Effector memory CD8-positive, alpha-beta T cell (primary cell): ENCODE measurements at regions not wholly inside any gene's neighbourhood (a gene's known extent, or its start where the extent isn't known, plus 50 kb on each side); places are given as distances from the start of the nearest gene placed in this dataset.
"Not testable (repeated sequence)": the region's sequence is repeated elsewhere in the genome, so short reads cannot be mapped to it uniquely, and the experiment has no call there.

Experiments
- ATAC-seq: fragments of 150-1000 bp; cut with Tn5 transposase; replicated peaks from 2 replicates; pipeline ENCODE4 v1.10.0; 2021; ENCODE audit warnings: mild to moderate bottlenecking, moderate library complexity
- DNase-seq, 3 experiments: peaks; one replicate each; pipeline ENCODE4 v3.0.0; 2021
- H3K27ac Mint-ChIP-seq, 2 donors: one replicate each; pipeline ENCODE4 v1.8.0; 2022; ENCODE audit warnings: mild to moderate bottlenecking in 2 of 2, mixed read lengths in 2 of 2, moderate library complexity in 2 of 2
- H3K27me3 Mint-ChIP-seq, 2 donors: one replicate each; pipeline ENCODE4 v1.8.0; 2022; ENCODE audit warnings: mixed read lengths in 2 of 2
- H3K36me3 Mint-ChIP-seq: one replicate; pipeline ENCODE4 v1.8.0; 2022; ENCODE audit warnings: mild to moderate bottlenecking, moderate library complexity, mixed read lengths; ENCODE audit not compliant: insufficient read depth
- H3K4me1 Mint-ChIP-seq, 2 donors: one replicate each; pipeline ENCODE4 v1.8.0; 2022; ENCODE audit warnings: low read depth in 2 of 2, mixed read lengths in 2 of 2
- H3K4me3 Mint-ChIP-seq, 2 donors: one replicate each; pipeline ENCODE4 v1.8.0; 2022; ENCODE audit warnings: mild to moderate bottlenecking in 2 of 2, mixed read lengths in 2 of 2, moderate library complexity in 2 of 2
- H3K9me3 Mint-ChIP-seq, 2 donors: one replicate each; pipeline ENCODE4 v1.8.0; 2022; ENCODE audit warnings: mixed read lengths in 2 of 2

DNA sequence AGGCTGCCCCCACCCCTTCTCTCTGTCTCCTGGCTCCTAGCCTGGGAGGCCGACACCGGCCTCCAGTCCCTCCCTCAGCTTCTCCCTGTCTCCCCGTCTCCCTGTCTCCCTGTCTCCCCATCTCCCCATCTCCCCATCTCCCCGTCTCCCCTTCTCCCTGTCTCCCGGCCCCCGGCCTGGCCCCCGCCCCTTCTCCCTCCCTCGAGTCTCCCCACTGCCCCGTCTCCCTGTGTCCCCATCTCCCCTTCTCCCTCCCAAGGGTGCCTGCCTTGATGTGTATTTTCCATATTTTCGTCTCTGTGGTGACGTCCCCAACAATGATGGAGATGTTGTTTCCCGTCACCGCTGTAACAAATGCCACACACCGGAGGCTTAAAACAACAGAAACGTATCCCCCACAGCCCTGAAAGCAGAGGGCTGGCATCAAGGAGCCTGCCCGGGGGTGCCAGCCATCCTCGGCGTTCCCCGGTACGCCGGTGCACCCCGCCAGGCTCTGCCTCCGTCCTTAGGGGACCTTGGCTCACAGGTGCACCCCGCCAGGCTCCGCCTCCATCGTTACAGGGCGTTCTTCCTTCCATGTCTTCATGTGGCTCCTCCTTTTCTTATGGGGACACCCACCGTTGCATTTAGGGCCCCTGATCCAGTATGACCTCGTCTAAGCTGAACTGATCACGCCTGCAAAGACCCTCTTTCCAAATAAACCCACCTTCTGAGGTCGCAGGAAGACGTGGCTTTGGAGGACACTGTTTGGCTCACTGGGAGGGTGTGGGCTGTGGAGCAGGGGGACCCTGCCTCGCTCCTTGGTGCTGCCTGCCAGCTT, 151.6 kb downstream of the NPIPB11 start:
- H3K4me3 Mint-ChIP-seq, result no peak overlapping the region

DNA sequence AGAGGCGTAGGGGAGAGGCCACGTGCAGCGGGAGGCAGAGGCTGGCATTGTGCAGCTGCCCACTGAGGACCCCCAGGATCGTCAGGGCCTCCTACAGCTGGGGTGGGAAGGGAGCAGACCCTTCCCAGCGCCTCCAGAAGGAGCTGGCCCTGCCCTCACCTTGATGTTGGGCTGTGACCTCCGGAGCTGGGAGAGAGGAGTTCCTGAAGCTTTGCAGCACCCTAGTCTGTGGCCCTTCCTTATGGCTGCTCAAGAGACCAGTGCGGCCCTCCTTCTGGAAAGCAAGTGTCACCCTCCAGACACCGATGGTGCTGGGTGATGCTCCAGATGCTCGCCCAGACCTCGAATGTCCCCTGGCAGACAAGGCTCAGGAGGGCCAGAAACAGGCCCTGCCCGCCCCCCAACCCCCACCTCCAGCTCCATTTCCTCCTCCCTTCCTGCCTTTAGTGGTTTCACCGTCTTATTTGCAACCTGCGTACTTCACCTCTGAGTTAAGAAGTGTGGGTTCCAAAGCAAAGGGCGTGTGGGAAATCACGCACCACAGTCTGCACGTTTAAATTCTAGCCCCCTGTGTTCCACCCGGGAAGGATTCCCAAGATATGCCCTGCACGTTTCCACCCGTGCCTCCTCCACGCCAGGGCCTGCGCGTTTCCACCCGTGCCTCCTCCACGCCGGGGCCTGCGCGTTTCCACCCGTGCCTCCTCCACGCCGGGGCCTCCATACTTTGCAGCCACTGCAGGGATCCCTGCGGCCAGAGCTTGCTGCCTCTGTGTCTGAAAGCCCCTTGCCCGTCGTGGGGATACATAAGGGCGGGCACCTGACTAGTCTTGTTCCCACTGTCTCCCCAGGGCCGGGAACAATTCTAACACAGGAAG, 152.6 kb downstream of the NPIPB11 start:
- not testable (repeated sequence) for H3K36me3 Mint-ChIP-seq, ATAC-seq, H3K27ac Mint-ChIP-seq, H3K9me3 Mint-ChIP-seq, DNase-seq, H3K4me1 Mint-ChIP-seq, H3K27me3 Mint-ChIP-seq, H3K4me3 Mint-ChIP-seq

More for the DNA sequence above, 151.6 kb downstream of the NPIPB11 start:
- Mint-ChIP-seq H3K36me3 (no peaks in the 10 kb centered on the region), H3K4me1 (no peaks in the 10 kb centered on the region), H3K9me3 (no peaks in the 10 kb centered on the region), H3K27me3 (no peaks in the 10 kb centered on the region), H3K27ac (peak overlapping the region in 1 of 2 donors; percentile 62)
- DNase-seq, result no peak
- no peak for ATAC-seq

DNA sequence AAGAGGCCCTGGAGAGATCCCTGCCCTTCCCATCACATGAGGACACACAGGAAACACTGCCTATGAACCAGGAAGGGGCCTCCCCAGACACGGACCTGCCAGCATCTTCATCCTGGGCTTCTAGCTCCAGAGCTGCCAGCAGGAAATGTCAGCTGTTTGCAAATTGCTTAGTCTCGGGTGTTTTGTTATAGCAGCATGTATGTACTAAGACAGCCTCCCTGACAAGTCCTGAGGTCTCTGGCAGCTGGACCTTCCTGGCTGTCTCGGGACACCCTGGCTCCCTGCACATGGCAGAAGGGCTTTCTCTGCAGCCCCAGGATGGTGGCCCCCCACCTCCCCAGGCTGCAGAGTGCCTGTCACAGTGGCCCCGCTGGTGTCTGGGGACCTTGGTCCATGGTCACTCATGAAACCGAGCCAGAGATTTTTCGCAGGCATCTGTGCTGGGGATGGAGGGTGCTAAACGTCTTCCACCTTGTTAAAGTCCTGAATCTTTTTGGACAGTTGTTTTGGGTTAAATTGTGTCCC, 153.4 kb downstream of the NPIPB11 start:
- H3K27ac Mint-ChIP-seq, H3K9me3 Mint-ChIP-seq: not testable (repeated sequence)

DNA sequence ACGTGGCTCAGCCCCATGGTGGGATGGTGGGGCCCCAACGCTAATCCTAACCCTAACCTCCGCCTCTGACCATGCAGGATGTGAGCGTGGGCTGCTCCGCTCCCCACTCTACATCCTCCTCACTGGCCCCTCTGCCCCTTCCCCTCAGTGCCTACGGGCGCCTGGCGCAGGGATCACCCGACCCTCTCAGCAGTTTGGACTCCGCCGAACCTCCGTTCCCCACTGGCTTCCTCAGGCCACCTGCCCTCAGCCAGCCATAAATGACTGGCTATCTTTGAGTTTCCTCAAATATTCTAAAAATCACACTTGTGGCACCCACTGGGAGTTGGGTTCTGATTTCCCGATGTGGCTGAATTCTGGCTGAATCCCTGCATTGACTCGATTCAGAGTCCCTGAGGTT, 154.2 kb downstream of the NPIPB11 start:
- not testable (repeated sequence) for H3K4me3 Mint-ChIP-seq, H3K36me3 Mint-ChIP-seq, H3K9me3 Mint-ChIP-seq, ATAC-seq, DNase-seq, H3K27me3 Mint-ChIP-seq, H3K27ac Mint-ChIP-seq
- peaks cover 12 to 13% of the 10 kb centered on the region in 2 donors for H3K4me1 Mint-ChIP-seq

More for the DNA sequence above, 153.4 kb downstream of the NPIPB11 start:
- not testable (repeated sequence) for H3K27me3 Mint-ChIP-seq, H3K4me3 Mint-ChIP-seq, DNase-seq, ATAC-seq, H3K36me3 Mint-ChIP-seq
- H3K4me1 Mint-ChIP-seq, result peaks cover 10 to 12% of the 10 kb centered on the region in 2 donors

DNA sequence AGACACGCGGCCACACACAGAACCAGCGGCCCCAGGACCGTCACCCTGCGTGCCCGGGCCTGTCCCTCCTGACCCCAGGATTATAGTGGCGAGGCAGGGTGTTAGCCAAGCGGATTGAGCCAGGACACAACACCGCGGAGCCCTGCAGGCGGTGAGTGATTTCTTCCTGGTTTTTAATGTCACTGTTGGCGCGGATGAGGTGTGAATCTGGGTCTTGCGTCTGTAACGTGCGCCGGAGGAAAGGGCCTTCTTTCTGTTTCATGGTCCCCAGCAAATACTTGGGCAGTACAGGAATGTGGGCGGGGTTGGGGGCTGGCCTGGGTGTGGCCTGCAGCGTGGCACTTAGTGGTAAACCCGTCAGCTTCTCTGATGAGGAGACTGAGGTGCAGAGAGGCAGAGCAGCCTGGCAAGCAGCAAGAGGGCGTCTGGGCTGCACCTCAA, 154.9 kb downstream of the NPIPB11 start:
- not testable (repeated sequence) for H3K36me3 Mint-ChIP-seq, H3K9me3 Mint-ChIP-seq, H3K27ac Mint-ChIP-seq, H3K4me3 Mint-ChIP-seq, ATAC-seq, DNase-seq, H3K27me3 Mint-ChIP-seq
- H3K4me1 Mint-ChIP-seq, result peaks cover 16 to 17% of the 10 kb centered on the region in 2 donors

DNA sequence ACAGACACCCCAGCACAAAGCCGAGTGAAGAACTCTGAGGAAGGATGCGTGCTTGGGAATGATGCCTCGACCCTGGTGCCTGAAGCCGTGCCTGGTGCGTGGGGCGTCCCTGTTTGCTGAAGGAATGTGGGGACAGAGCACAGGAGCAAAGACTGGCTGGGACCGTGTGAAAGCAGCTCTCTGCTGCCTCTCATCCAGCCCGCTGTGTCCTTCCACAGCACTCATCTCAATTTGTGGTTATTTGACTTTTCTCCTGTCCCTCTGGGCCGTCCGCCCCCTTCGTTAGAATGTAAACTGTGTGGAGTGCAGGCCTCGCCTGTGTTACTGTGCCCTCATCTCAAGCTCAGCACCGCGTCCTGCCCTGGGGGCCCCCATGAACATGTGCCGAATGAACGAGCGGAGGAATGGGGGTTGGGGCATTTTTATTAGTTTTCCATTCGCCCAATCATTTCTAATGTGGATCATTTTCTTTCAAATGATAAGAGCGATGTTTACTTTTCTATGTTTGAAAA, 155.5 kb downstream of the NPIPB11 start:
- not testable (repeated sequence) for H3K9me3 Mint-ChIP-seq

DNA sequence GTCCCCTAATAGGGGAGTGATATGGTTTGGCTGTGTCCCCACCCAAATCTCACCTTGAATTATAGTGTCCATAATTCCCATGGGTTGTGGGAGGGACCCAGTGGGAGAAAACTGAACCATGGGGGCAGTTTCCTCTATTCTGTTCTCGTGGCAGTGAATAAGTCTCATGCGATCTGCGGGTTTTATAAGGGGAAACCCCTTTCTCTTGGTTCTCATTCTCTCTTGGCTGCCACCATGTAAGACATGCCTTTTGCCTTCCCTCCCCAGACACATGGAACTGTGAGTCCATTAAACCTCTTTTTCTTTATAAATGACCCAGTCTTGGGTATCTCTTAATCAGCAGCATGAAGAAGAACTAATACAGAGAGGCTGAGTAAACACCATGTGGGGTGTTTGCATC, 156.0 kb downstream of the NPIPB11 start:
- ATAC-seq, H3K4me3 Mint-ChIP-seq, H3K36me3 Mint-ChIP-seq, H3K27ac Mint-ChIP-seq, H3K9me3 Mint-ChIP-seq, DNase-seq, H3K27me3 Mint-ChIP-seq: not testable (repeated sequence)
- peaks cover 16 to 19% of the 10 kb centered on the region in 2 donors for H3K4me1 Mint-ChIP-seq

More for the DNA sequence above, 155.5 kb downstream of the NPIPB11 start:
- H3K27me3 Mint-ChIP-seq, DNase-seq, H3K27ac Mint-ChIP-seq, ATAC-seq, H3K36me3 Mint-ChIP-seq, H3K4me3 Mint-ChIP-seq: not testable (repeated sequence)
- H3K4me1 Mint-ChIP-seq, result peaks cover 16 to 19% of the 10 kb centered on the region in 2 donors

DNA sequence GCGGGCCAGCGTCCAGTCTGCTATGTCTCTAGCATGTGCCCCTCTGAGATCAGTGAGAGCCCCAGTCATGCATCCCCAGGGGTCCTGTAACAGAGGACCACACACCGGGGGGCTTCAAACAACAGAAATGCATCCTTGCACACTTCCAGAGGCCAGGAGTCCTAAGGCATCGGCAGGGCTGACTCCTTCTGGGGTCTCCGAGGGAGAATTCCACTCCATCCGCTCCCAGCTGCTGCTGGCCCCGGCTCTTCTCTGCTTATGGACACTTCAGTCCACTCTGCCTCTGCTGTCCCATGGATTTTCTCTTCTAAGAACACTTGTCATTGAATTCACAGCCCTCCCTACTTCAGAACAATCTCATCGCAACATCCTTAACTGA, 157.6 kb downstream of the NPIPB11 start:
- not testable (repeated sequence) for ATAC-seq, H3K9me3 Mint-ChIP-seq, H3K27me3 Mint-ChIP-seq, DNase-seq, H3K36me3 Mint-ChIP-seq
- peak overlapping the region; percentile 87 to 92 for H3K27ac Mint-ChIP-seq
- peak overlapping the region; percentile 1 to 76 for H3K4me3 Mint-ChIP-seq
- H3K4me1 Mint-ChIP-seq, result peaks cover 16 to 19% of the 10 kb centered on the region in 2 donors

DNA sequence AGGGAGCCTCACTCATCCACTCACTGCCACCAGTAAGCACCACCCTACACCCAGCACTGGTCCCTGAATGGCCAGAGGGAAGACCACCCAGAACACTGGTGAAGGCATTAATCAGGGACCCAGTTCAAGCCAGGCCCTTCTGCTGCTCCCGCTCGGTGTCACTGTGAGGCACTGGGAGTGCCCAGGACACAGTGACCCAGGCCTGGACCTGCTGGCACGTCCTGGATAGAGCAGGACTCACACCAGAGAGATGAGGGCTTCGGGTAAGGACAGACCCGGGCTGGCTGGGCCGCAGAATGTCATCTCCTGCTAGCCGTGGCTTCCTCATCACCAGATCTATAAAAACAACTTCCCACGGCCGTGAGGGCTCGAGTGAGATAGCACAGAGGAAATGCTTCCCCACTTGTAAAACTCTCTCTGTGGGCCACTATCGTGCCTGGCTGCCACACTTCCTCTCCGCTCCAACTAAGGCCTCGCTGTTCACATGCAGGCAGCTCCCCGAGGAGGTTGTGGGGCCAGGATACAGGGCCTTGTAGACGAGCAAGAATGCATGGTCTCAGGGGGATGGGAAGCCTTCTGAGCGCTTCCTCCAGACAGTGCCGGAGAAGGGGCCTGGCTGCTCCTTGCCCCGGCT, 158.1 kb downstream of the NPIPB11 start:
- not testable (repeated sequence) for H3K36me3 Mint-ChIP-seq, H3K27me3 Mint-ChIP-seq, H3K9me3 Mint-ChIP-seq
- ATAC-seq, result peak; percentile 65
- peak in 1 of 3 experiments; percentile 14 for DNase-seq
- Mint-ChIP-seq H3K27ac (peak overlapping the region; percentile 87 to 92), H3K4me1 (peaks cover 16 to 19% of the 10 kb centered on the region in 2 donors), H3K4me3 (peak overlapping the region; percentile 55 to 76)

DNA sequence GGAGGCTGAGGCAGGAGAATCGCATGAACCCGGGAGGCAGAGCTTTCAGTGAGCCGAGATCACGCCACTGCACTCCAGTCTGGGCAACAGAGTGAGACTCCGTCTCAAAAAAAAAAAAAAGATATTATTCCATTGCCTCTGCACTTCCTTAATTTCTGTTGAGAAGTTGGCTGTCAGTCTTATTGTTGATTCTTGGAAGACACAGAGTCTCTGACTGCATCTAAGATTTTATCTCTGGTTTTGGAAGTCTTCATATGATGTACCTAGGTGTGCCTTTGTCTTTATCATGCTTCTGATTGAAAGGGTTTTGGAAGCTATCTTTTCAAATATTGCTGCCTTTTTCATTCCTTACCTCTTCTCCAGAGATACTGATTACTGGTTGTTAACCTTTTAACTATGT, 160.4 kb downstream of the NPIPB11 start:
- peak overlapping the region in 1 of 2 donors; percentile 84 for H3K27ac Mint-ChIP-seq

DNA sequence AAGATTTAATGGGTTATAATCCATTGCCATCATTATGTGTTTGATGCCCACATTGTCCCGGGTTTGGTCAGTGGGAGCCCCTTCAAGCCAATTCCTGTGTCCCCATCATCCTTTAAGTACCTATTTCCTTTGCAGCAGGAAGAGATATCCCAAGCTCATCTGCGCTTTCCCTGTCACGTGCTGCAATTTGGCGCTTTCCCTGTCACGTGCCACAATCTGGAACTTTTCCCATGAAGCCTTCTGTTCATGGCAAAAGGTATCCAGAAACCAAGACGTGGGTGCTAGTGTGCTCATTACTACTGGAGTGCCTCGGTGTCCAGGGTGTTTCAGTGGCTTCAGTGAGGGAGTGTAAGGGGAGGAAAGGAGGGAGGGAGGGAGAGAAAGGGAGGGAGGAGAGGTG, 168.5 kb downstream of the NPIPB11 start:
- ATAC-seq (no peak), DNase-seq (no peak)
- Mint-ChIP-seq H3K36me3 (no peaks in the 10 kb centered on the region), H3K9me3 (no peaks in the 10 kb centered on the region), H3K27me3 (no peaks in the 10 kb centered on the region), H3K27ac (no peak overlapping the region), H3K4me3 (no peak overlapping the region), H3K4me1 (no peaks in the 10 kb centered on the region)

More for the DNA sequence above, 160.4 kb downstream of the NPIPB11 start:
- not testable (repeated sequence) for H3K9me3 Mint-ChIP-seq, ATAC-seq, DNase-seq, H3K27me3 Mint-ChIP-seq, H3K36me3 Mint-ChIP-seq, H3K4me3 Mint-ChIP-seq
- peaks cover 16 to 19% of the 10 kb centered on the region in 2 donors for H3K4me1 Mint-ChIP-seq

DNA sequence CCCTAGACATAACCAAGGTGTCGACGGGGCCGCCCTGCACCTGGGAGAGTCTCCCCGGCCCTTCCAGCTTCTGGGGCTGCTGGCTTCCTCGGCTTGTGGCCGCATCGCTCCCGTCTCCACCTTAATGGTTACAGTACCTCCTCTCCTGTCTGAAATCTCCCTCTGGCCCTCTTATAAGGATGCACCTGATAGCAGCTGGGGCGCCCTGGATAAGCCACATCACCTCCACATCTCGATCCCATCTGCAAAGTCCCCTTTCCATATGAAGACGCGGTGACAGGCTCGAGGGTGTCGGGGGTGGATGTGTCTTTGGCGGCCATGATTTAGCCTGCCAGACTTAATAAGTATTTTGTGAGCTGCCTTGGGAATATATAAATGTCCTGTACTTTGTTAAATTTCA, 169.0 kb downstream of the NPIPB11 start:
- not testable (repeated sequence) for H3K4me3 Mint-ChIP-seq, H3K27me3 Mint-ChIP-seq, H3K36me3 Mint-ChIP-seq, DNase-seq, H3K9me3 Mint-ChIP-seq, ATAC-seq, H3K4me1 Mint-ChIP-seq, H3K27ac Mint-ChIP-seq

DNA sequence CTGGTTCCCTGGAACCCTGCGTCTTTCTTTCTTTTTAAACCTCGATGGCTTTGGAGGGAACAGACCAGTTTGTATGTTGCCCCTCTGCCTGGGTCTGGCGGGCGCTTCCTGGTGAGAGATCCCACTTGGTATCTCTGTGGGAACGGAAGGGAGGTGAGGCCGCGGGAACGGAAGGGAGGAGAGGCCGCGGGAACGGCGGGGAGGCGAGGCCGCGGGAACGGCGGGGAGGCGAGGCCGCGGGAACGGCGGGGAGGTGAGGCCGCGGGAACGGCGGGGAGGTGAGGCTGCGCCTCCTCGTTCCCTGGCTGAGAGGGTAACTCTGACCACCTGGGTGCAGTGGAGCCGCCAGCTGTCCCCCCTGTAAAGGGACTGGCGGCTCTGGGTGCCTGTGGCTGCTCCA, 169.5 kb downstream of the NPIPB11 start:
- H3K36me3 Mint-ChIP-seq, H3K4me3 Mint-ChIP-seq, H3K27me3 Mint-ChIP-seq, H3K9me3 Mint-ChIP-seq, DNase-seq, ATAC-seq, H3K27ac Mint-ChIP-seq, H3K4me1 Mint-ChIP-seq: not testable (repeated sequence)
